PC-9 (cell line): ENCODE measurements at regions not wholly inside any gene's neighbourhood (a gene's known extent, or its start where the extent isn't known, plus 50 kb on each side); places are given as distances from the start of the nearest gene placed in this dataset.

Experiments
- BruUV-seq: library from RNA; stranded (reverse); fragments of 400-500 nt; replicated peaks from 2 replicates; lab custom pipeline; 2021; lab: Mats Ljungman, UMichigan
- CTCF ChIA-PET: fragments of 300-600 bp; sonication (Branson Sonifier 250); formaldehyde crosslinking; loops from one replicate; lab custom pipeline; 2022; ENCODE audit warnings: antibody characterized with exemption; lab: Charles Lee
- POLR2A ChIA-PET: fragments of 300-600 bp; sonication (Branson Sonifier 250); formaldehyde crosslinking; loops from one replicate; lab custom pipeline; 2022; ENCODE audit warnings: antibody characterized with exemption; ENCODE audit not compliant: unreplicated experiment; lab: Charles Lee
- DNase-seq, 2 experiments: peaks; one replicate each; pipeline versions ENCODE4 v3.0.0 to v3.0.0-alpha.2; 2015 to 2022; ENCODE audit warnings: mixed read lengths in 1 of 2
- H2AFZ ChIP-seq: fragments of 200-600 bp; sonication (generic); 2 replicates; pipeline ENCODE4 v1.8.1; 2017; ENCODE audit warnings: antibody characterized with exemption
- H3F3A ChIP-seq: fragments of 200-600 bp; sonication (generic); 2 replicates; pipeline ENCODE4 v1.8.1; 2017; ENCODE audit warnings: antibody characterized with exemption, mild to moderate bottlenecking, low read depth; ENCODE audit not compliant: insufficient read depth
- H3K27ac ChIP-seq: fragments of 200-600 bp; sonication (generic); 2 replicates; pipeline ENCODE4 v1.6.1; 2016; ENCODE audit warnings: mixed run types
- H3K27me3 ChIP-seq: fragments of 200-600 bp; sonication (generic); 2 replicates; pipeline ENCODE4 v1.6.1; 2016; ENCODE audit warnings: low read depth, mixed run types; ENCODE audit not compliant: insufficient read depth
- H3K36me3 ChIP-seq: fragments of 200-600 bp; sonication (generic); 2 replicates; pipeline ENCODE4 v1.6.1; 2016; ENCODE audit warnings: low read depth, mixed run types
- H3K4me1 ChIP-seq: fragments of 200-600 bp; sonication (generic); replicated peaks from 2 replicates; pipeline ENCODE4 v1.6.1; 2016; ENCODE audit warnings: mixed run types; ENCODE audit not compliant: insufficient read depth
- H3K4me2 ChIP-seq: fragments of 200-600 bp; sonication (generic); 2 replicates; pipeline ENCODE4 v1.6.1; 2017; ENCODE audit warnings: mixed run types
- H3K4me3 ChIP-seq: fragments of 200-600 bp; sonication (generic); 2 replicates; pipeline ENCODE4 v1.6.1; 2016; ENCODE audit warnings: mixed run types
- H3K79me2 ChIP-seq: fragments of 200-600 bp; sonication (generic); 2 replicates; pipeline ENCODE4 v1.6.1; 2017; ENCODE audit warnings: low read depth, mixed run types
- H3K9me2 ChIP-seq: fragments of 200-600 bp; sonication (generic); 2 replicates; pipeline ENCODE4 v1.8.1; 2017; ENCODE audit warnings: mild to moderate bottlenecking; ENCODE audit not compliant: insufficient read depth
- H3K9me3 ChIP-seq: fragments of 200-600 bp; sonication (generic); 2 replicates; pipeline ENCODE4 v1.8.1; 2016; ENCODE audit warnings: low read depth; ENCODE audit not compliant: insufficient read depth
- H4K20me1 ChIP-seq: fragments of 200-600 bp; sonication (generic); 2 replicates; pipeline ENCODE4 v1.8.1; 2017; ENCODE audit not compliant: insufficient read depth
- EZH2 ChIP-seq: fragments of 200-600 bp; sonication (generic); IDR thresholded peaks from 2 replicates; pipeline ENCODE4 v1.8.0; 2017; ENCODE audit warnings: antibody characterized with exemption, low read depth
- intact Hi-C: fragments of 100-400 bp; cut with micrococcal nuclease; formaldehyde crosslinking; loops from one replicate; pipeline ENCODE4 v1.10.0; 2022; ENCODE audit not compliant: unreplicated experiment
- TF ChIP-seq, protein P1 (sequence below): fragments of 200-600 bp; sonication (generic); conservative IDR thresholded peaks from 2 replicates; pipeline ENCODE4 v1.6.1; 2017; ENCODE audit warnings: mixed run types, antibody characterized with exemption, mild to moderate bottlenecking, moderate library complexity

DNA sequence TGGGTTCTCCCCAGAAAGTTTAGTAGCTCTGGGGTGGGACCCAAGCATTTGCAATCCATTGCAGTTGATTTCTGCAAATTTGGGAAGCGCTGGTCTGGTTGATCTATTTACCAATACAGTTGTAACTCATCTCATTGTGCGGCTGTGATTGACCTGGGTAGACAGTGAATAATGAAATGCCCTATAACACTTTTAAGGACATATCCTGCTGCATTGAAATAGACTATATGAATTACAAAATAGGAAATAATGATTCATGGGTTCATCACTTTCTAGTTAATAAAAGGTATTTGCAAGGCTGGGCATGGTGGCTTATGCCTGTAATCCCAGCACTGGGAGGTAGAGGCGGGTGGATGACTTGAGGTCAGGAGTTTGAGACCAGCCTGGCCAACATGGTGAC is 59.0 kb upstream of the FARP1 start:
- Histone ChIP-seq H4K20me1 (no peaks in the 10 kb centered on the region), H3K27ac (no peak overlapping the region), H3K79me2 (no peaks in the 10 kb centered on the region), H2AFZ (no peak overlapping the region), H3K4me2 (no peak overlapping the region), H3K9me3 (no peaks in the 10 kb centered on the region), H3F3A (no peaks in the 10 kb centered on the region), H3K9me2 (no peaks in the 10 kb centered on the region), H3K36me3 (no peaks in the 10 kb centered on the region), H3K27me3 (no peaks in the 10 kb centered on the region), H3K4me3 (no peak overlapping the region), H3K4me1 (no peaks in the 10 kb centered on the region)
- DNase-seq, result no peak
- ChIA-PET POLR2A (no interaction called here), CTCF (no interaction called here)
- intact Hi-C loops, result no loop called here
- BruUV-seq, result no TSS peak
- no peak for TF ChIP-seq EZH2
- TF ChIP-seq, protein P1, sequence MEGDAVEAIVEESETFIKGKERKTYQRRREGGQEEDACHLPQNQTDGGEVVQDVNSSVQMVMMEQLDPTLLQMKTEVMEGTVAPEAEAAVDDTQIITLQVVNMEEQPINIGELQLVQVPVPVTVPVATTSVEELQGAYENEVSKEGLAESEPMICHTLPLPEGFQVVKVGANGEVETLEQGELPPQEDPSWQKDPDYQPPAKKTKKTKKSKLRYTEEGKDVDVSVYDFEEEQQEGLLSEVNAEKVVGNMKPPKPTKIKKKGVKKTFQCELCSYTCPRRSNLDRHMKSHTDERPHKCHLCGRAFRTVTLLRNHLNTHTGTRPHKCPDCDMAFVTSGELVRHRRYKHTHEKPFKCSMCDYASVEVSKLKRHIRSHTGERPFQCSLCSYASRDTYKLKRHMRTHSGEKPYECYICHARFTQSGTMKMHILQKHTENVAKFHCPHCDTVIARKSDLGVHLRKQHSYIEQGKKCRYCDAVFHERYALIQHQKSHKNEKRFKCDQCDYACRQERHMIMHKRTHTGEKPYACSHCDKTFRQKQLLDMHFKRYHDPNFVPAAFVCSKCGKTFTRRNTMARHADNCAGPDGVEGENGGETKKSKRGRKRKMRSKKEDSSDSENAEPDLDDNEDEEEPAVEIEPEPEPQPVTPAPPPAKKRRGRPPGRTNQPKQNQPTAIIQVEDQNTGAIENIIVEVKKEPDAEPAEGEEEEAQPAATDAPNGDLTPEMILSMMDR, result no peak

DNA sequence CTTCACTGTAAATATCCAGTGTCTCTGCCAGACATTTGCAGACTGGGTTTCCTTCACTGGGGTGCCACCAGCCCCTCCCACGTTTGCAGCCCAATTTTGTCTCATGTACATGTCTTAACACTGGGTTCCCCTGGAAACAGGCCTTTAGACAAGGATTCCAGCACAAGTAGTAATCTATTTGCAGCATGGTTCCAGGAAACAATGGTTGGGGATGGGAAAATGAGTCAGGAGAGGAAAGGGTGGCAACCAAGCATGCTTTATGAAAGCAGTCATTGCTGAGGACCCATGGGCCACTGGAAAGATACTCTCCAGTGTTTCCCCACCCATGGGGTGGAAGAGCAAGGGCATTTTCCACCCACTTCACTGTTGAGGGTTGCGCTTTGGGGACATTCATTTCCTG is 53.6 kb upstream of the FARP1 start:
- ChIA-PET CTCF (no interaction called here), POLR2A (no interaction called here)
- H3K27me3 ChIP-seq, result no peaks in the 10 kb centered on the region
- no peak overlapping the region for H2AFZ ChIP-seq
- TF ChIP-seq, protein P1, result no peak
- TF ChIP-seq EZH2, result no peak
- BruUV-seq, result no TSS peak
- no peaks in the 10 kb centered on the region for H3K9me2 ChIP-seq
- H3F3A ChIP-seq, result no peaks in the 10 kb centered on the region
- intact Hi-C loops, result no loop called here
- H3K9me3 ChIP-seq, result no peaks in the 10 kb centered on the region
- H3K4me2 ChIP-seq, result no peak overlapping the region
- no peaks in the 10 kb centered on the region for H3K36me3 ChIP-seq
- no peak overlapping the region for H3K4me3 ChIP-seq
- no peaks in the 10 kb centered on the region for H3K4me1 ChIP-seq
- H3K27ac ChIP-seq, result no peak overlapping the region
- no peaks in the 10 kb centered on the region for H4K20me1 ChIP-seq
- no peak for DNase-seq
- no peaks in the 10 kb centered on the region for H3K79me2 ChIP-seq

DNA sequence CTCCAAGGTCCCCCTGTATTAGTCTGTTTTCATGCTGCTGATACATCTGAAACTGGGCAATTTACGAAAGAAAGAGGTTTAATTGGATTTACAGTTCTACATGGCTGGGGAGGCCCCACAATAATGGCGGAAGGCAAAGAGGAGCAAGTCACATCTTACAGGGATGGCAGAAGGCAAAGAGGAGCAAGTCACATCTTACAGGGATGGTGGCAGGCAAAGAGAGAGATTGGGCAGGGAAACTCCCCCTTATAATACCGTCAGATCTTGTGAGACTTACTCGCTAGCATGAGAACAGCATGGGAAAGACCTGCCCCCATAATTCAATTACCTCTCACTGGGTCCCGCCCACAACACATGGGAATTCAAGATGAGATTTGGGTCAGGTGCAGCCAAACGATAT is 50.0 kb upstream of the FARP1 start:
- Histone ChIP-seq H3K27me3 (no peaks in the 10 kb centered on the region), H3K9me3 (no peaks in the 10 kb centered on the region), H3K27ac (no peak overlapping the region), H2AFZ (no peak overlapping the region), H4K20me1 (no peaks in the 10 kb centered on the region), H3K9me2 (no peaks in the 10 kb centered on the region), H3K36me3 (no peaks in the 10 kb centered on the region), H3K4me2 (no peak overlapping the region), H3K4me1 (no peaks in the 10 kb centered on the region), H3F3A (no peaks in the 10 kb centered on the region), H3K79me2 (no peaks in the 10 kb centered on the region), H3K4me3 (no peak overlapping the region)
- ChIA-PET POLR2A (interaction anchor here (0.5 kb wide), 1 partner anchor 1477 kb away, joined by 5 read pairs; no protein-coding TSS in a partner anchor), CTCF (no interaction called here)
- no peak for TF ChIP-seq EZH2
- TF ChIP-seq, protein P1, result no peak
- BruUV-seq, result no TSS peak
- no peak for DNase-seq
- intact Hi-C loops, result no loop called here
